ENCODE measurements at regions not wholly inside any gene's neighbourhood (a gene's known extent, or its start where the extent isn't known, plus 50 kb on each side); places are given as distances from the start of the nearest gene placed in this dataset.

DNA sequence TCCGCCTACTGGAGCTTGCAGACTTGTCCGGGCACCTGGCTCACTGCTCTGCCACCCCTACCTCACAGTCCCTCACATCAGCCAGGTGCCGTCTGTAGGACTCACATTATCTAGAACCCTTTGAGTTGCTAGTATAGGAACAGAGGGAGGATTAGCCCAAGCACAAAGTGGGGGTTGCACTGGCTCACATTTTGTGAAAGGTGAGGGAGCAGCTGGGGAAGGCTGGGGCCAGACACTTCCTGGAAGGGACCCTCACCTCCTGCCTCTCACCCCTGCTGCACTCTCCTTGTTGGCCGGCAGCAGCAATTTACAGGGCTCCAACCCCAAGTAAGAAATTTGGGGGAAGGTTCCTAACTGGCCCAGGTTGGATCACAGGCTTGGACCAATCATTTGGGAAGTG, 1031.6 kb downstream of the BCL11B start:
- TF ChIP-seq, protein P1, sequence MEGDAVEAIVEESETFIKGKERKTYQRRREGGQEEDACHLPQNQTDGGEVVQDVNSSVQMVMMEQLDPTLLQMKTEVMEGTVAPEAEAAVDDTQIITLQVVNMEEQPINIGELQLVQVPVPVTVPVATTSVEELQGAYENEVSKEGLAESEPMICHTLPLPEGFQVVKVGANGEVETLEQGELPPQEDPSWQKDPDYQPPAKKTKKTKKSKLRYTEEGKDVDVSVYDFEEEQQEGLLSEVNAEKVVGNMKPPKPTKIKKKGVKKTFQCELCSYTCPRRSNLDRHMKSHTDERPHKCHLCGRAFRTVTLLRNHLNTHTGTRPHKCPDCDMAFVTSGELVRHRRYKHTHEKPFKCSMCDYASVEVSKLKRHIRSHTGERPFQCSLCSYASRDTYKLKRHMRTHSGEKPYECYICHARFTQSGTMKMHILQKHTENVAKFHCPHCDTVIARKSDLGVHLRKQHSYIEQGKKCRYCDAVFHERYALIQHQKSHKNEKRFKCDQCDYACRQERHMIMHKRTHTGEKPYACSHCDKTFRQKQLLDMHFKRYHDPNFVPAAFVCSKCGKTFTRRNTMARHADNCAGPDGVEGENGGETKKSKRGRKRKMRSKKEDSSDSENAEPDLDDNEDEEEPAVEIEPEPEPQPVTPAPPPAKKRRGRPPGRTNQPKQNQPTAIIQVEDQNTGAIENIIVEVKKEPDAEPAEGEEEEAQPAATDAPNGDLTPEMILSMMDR (conservative IDR thresholded peaks at IDR 0.05; ENCODE audit: low read depth, low read length): no peak
- TF ChIP-seq POLR2A (IDR thresholded peaks at IDR 0.05; ENCODE audit: low read depth, low read length): no peak
- TF ChIP-seq RCOR1 (IDR thresholded peaks at IDR 0.05; ENCODE audit: insufficient replicate concordance, low read length): no peak
- no peak for TF ChIP-seq RAD21 (IDR thresholded peaks at IDR 0.05; ENCODE audit: low read length)
- TF ChIP-seq, protein P2, sequence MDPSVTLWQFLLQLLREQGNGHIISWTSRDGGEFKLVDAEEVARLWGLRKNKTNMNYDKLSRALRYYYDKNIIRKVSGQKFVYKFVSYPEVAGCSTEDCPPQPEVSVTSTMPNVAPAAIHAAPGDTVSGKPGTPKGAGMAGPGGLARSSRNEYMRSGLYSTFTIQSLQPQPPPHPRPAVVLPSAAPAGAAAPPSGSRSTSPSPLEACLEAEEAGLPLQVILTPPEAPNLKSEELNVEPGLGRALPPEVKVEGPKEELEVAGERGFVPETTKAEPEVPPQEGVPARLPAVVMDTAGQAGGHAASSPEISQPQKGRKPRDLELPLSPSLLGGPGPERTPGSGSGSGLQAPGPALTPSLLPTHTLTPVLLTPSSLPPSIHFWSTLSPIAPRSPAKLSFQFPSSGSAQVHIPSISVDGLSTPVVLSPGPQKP (IDR thresholded peaks at IDR 0.05; ENCODE audit: borderline replicate concordance, low read depth, low read length): no peak
- no peak for TF ChIP-seq MXI1 (IDR thresholded peaks at IDR 0.05; ENCODE audit: borderline replicate concordance, low read depth, low read length)
- no peak for TF ChIP-seq CEBPB (IDR thresholded peaks at IDR 0.05; ENCODE audit: low read depth, low read length)
- TF ChIP-seq, protein P3, sequence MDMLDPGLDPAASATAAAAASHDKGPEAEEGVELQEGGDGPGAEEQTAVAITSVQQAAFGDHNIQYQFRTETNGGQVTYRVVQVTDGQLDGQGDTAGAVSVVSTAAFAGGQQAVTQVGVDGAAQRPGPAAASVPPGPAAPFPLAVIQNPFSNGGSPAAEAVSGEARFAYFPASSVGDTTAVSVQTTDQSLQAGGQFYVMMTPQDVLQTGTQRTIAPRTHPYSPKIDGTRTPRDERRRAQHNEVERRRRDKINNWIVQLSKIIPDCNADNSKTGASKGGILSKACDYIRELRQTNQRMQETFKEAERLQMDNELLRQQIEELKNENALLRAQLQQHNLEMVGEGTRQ (IDR thresholded peaks at IDR 0.05; ENCODE audit: low read depth, low read length): no peak

All from IMR-90 (cell line).